Endometrium (tissue), 2 donors: ENCODE measurements at regions not wholly inside any gene's neighbourhood (a gene's known extent, or its start where the extent isn't known, plus 50 kb on each side); places are given as distances from the start of the nearest gene placed in this dataset.
"Not testable (repeated sequence)": the region's sequence is repeated elsewhere in the genome, so short reads cannot be mapped to it uniquely, and the experiment has no call there.

ENCODE experiments used
- FAIRE-seq: peaks from 2 replicates; lab custom pipeline; 2012; peaks lifted over from hg19 to GRCh38; lab: Jason Lieb, UNC
- donor health status: control.
- donor health status: control.

DNA sequence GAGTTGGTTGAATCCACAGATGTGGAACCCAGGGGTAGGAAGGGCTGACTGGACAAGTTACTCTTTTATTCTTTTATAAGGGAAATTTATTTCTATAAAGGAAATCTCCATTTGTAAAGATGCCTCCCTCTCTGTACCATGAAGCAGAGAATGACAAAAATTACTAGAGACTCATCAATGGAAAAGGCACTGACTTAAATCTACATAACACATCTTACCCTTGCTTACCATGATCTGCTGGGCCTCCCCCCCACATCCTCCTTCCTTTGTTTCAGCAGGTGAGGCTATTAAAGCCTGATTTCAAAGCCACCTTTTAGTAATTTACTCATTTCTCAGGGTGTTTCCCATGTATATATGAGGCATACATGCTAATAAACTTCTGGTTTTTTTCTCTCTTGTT lies 130.2 kb upstream of the HDDC2 start:
- FAIRE-seq: no peak

DNA sequence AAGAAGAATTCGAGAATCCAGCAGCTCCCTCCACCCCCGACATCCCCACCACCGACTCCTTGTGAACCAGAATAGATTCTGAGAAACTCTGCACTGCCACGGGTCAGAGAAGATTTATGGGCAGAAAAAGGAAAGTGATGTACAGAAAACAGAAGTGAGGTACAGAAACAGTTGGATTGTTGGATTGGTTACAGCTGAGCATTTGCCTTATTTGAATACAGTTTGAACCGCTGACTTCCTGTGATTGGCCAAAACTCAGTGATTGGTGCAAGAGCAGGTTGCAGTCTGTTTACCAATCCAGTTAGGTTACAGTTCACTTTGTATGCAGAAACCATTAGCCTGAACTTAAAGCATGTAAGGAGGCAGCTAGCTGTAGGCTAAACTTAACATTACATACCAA lies 131.2 kb upstream of the HDDC2 start:
- no peak for FAIRE-seq

DNA sequence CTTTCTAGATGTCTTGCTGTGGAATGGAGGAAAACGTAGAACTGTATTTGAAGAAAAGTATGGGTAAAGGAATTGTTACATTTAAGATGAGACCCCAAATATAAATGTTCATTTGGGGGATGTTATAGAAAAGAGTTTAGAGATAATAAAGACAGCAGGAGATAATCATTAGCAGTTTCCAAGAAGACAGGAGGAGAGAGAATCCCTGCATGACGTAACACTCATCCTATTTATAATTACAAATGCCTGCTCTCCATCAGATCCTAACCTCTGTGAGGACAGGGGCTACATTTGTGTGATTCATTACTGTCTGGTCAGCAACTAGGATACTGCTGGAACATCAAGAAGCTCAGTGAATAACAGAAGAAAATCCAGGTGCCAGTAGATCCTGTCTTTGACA lies 133.0 kb upstream of the HDDC2 start:
- FAIRE-seq: no peak

DNA sequence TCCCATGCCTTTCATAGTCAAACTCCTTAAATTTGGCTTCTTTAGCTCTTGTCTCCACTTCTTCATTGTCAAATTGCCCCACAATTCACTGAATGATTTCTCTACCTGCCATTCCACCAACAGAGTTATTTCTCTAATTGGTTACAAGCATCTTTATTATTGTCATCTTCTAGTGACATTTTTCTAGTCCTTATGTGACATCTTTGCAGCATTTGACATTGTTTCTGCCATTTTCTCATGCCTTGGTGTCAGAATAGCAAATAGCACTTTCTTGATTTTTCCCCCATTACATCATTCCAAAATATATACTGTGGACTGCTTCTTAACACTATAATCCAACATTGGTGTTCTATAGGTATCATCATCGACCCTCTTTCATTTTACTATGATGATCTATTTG lies 137.7 kb upstream of the HDDC2 start:
- no peak for FAIRE-seq

DNA sequence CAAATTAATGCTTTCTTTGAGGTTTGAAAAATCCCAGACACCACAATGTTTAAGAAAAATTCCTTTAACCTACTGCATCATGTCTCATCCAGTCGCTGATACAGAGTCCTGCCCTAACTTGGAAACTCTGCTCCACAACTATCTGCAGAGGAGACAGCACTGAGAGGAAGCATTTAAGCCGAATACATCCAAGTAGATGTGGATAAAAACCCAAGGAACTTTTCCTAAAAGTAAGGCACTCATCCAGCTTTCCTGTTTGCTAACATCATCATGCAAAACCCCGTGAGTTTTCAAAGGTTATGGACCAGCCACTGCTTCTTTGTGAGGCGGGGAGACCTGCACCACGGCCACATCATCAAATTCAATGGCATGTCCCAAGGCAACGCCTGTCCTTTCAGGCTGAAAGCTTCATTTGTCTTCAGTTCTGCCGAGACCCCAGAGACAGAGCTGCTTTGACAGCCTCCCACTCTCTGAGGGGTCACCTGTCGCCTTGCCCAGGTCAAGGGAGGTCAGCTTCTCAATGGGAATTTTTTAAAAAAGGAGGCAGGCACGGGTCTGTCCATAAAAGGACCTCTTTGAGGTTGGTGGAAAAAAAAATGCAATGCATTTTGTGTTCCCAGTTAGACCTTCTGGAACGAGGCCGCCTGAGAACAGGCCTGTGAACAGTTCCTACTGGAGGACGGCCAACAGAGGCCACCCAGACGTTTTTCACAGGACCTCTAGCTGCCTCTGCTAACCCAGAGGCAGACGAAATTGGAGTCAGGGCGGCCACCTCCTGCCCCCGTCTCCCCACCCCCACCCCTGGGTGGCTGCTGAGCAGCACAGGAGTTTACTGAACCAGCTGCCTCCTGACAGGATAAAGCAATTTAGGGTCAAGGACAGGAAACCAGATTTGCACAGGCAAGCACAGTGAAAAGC lies 142.5 kb upstream of the HDDC2 start:
- FAIRE-seq: no peak

DNA sequence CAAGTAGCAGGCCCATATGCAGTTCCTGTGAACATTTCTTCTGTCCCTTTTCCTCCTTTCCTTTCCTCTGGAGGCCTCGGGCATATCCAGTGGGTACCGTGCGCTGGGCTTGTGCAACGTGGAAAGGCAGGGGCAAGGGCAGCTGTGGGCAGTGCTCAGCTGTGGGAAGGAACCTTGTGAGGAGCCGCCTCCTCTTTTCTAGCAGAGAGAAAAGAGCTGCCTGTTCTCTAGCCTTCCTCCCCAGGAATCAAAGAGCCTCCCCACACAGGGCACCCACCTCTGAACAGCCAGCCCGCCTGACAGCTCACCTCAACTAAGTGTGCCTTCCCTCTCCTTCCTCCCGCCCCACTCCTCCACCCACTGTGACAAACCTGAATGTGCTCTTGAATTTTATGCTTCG lies 143.3 kb upstream of the HDDC2 start:
- FAIRE-seq: no peak

DNA sequence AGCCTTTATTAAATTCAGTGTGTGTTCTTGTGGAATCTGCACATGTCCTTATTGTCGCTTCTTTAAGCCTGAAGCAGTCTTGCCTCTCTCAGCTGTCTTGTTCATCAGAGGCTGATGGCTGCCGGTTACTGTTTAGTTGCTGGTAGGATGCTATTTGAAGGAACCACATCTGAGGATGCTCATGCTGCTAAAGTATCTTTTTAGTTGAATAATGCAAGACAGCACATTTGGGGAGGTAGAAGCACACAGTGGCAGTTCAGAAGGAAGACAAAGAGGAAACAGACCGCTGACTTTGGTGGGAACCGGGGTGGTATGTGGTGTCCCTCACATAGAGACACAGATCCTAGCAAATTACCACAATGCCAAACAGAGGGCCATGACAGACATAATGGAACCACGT lies 144.2 kb upstream of the HDDC2 start:
- FAIRE-seq: no peak

DNA sequence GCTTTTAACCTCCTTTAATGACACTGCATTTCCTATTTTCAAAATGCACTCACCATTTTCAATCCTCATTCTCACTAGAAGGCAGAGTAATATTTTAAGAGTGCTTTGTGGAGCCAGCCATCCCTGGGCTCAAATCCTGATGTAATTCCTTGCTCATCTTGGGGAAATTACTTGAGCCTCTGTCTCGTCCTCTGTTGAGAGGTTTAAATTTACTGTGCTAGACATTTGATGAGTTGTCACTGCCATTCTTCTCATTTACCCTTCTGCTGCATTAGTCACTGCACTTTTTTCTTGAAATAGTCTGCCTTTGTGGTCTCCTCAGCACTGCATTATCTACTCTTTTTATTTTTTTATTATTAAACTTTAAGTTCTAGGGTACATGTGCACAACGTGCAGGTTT lies 150.0 kb upstream of the HDDC2 start:
- no peak for FAIRE-seq

DNA sequence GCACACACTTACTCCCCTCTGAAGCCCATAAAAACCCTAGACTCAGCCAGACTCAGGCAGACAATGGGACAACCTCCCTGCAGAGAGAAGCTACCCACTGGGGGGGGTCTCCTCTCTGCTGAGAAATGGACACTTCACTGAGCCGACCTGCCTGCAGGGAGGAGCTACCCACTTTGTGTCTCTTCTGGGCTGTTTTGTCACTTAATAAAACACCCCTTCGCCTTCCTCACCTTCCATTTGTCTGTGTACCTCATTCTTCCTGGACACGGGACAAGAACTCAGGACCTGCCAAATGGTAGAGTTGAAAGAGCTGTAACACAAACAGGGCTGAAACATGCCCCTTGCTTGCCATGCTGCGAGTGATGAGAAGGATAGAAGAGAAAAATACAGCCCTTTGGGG lies 151.7 kb upstream of the HDDC2 start:
- no peak for FAIRE-seq

DNA sequence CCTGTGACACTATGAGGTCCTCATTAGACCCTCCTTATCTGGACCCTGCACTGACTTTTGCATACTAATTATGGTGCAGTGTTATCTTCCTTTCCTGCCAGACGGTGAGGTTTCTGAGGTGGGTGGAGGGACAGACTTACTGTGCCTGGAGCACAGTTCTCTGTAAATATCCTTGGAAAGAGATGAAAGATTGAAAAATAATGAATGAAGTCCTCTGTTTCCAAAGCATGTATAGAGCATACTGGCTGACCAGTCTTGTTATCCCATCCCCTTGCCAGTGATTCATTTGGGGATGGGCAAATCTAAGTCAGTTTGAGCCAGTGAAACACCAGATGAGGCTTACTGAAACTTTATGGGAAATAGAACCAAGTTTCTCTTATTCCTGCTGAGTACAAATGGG lies 152.6 kb upstream of the HDDC2 start:
- FAIRE-seq: no peak

DNA sequence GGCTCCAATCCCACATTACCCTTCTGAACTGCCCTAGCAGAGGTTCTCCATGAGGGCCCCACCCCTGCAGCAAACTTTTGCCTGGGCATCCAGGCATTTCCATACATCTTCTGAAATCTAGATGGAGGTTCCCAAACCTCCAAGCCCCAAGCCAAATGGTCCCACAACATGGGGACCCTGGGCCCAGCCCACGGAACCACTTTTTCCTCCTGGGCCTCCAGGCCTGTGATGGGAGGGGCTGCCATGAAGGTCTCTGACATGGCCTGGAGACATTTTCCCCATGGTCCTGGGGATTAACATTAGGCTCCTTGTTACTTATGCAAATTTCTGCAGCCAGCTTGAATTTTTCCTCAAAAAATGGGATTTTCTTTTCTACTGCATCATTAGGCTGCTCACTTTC lies 156.7 kb upstream of the HDDC2 start:
- FAIRE-seq: not testable (repeated sequence)

DNA sequence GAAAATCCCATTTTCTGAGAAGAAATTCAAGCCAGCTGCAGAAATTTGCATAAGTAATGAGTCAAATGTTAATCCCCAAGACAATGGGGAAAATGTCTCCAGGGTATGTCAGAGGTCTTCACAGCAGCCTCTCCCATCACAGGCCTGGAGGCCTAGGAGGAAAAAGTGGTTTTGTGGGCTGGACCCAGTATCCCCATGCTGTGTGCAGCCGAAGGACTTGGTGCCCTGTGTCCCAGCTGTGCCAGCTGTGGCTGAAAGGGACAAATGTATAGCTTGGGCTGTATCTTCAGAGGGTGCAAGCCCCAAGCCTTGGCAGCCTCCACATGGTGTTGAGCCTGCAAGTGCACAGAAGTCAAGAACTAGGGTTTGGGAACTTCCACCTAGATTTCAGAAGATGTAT lies 163.6 kb upstream of the HDDC2 start:
- not testable (repeated sequence) for FAIRE-seq

DNA sequence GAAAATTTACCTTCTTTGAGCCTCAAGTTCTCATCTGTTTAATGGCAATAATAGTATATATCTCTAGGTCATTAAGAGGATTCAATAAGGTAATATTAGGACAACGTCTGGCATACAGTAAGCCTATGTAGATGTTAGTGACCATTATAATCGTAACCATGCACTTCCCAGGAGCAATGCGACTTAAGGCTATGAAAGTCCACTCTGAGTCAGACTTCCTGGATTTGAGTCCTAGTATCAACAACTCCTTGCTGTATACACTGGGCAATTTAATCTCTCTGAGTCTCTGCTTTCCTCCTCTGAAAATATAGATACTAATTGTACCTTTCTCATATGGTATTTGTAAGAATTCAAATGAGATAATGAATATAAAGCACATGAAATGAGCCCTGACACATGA lies 168.1 kb upstream of the HDDC2 start:
- no peak for FAIRE-seq

DNA sequence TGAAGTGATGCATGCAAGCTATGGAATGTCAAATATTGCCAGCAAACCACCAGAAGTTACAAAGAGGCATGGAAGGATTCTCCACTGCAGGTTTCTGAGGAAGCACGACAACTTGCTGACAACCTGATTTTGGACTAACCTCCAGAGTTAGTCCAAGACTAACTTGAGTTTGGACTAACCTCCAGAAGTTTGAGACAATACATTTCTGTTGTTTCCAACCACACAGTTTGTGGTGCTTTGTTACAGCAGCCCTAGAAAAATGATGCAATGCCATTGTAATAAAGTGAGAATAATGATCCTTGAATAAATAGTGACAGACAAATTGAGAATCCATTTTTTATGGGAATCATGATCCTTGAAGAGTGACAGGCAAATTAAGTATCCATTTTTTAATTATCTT lies 169.9 kb upstream of the HDDC2 start:
- FAIRE-seq: no peak

DNA sequence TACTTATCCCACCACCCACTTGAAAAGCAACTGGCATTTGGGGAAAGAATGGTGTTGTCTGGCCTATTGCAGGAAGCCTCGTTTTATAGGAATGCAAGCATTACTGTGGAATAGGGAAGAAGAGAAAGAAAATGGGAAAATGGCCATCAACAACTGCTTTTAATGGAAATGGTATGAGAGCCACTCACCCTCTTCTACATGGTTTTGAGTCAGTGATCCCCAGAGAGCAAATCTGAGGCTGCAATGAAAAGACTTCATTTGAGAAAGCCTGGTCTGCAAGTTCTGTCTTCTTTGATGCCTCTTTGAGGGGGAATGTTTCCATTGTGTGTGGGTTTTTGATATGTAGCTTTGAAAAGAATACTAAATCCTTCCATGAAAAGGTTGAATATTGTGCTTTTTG lies 172.3 kb upstream of the HDDC2 start:
- FAIRE-seq: no peak

DNA sequence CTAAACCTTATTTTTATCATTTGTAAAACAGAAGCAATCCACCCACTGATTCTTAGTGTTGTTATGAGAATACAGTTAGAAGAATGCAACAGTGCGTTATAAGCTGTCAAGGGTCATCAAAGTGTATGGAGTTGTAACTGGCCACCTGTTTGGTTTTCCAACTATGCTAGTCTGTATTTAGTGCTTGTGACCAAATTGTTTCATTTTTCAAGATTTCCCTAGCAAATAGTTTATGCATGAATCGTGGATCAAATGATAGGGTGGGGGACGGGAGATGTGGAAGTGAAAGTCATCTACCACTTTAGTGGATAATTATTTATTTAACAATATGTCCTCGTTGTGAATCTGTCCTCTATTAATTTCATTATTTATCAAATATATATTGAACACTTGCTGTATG lies 175.4 kb upstream of the HDDC2 start:
- no peak for FAIRE-seq

DNA sequence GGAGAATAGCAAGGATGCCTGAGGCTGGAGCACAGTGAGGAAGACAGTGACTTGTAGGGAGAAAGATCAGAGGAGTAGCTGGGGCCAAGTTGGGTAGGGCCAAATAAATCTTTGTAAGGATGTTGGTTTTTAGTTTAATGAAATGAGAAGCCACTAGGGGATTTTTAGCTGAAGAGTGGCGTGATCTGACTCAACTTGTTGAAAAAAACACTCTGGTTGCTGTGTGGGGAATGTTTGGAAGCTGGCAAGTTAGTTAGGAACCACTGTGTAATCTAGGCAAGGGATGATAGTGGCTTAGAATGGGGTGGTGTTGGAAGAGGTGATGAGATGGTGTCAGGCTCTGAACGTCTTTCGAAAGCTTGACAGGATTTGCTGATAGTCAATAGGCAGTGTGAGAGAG lies 176.1 kb upstream of the HDDC2 start:
- FAIRE-seq: no peak

DNA sequence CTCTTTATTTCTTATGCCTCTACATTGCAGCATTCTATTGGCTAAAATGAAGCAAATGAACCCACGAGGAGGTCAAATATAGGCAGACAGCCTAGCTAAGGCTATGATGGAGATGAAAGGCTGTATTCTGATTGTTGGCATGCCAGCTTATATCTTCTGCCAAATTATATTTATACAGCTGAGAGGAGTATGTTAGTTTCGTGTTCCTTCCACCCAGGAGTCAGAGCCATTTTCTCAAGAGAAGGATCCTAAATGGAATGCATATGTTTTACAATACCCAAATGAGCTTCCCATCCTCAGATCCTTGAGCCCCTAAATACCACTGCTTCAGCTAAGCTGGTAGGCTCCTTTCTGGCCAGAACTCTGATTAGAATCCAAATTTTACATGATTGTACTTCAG lies 178.4 kb upstream of the HDDC2 start:
- FAIRE-seq: no peak

DNA sequence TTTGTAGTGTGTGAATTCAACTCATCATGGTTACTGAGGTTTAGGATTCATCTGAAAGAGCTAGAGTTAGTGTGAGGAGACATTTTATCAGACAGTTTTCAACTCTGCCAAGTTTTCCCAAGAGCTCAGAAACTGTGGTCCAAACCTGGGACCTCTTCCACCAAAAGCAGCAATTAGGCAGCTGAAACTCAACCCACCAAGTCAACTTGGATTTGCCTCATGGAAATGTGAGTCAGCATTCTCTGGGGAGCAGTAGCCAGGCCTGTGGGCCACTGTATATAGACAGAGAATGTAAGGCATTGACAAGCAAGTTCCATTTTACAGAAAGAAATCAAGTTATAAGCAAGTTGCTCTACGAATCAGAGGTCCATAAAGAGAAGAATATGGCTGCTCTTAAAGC lies 178.8 kb upstream of the HDDC2 start:
- FAIRE-seq: no peak

DNA sequence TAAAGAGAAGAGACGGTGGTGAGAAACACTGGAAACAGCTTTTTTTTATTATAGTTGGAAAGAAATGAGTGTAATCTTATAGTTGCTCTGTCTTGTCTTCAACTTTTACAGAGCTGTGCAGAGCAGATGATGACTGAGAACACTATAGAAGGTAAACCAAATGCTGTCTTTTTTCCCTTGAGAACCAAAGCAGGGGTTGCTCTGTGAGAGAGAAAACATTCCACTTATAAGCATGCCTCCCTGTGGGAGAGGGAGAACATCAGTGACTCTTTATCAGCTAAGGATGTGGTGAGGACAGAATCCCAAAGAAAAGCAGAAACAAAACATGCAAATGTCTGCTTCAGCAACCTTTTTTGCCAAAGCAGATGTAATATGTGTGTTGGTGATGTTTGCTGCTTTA lies 179.3 kb upstream of the HDDC2 start:
- no peak for FAIRE-seq

DNA sequence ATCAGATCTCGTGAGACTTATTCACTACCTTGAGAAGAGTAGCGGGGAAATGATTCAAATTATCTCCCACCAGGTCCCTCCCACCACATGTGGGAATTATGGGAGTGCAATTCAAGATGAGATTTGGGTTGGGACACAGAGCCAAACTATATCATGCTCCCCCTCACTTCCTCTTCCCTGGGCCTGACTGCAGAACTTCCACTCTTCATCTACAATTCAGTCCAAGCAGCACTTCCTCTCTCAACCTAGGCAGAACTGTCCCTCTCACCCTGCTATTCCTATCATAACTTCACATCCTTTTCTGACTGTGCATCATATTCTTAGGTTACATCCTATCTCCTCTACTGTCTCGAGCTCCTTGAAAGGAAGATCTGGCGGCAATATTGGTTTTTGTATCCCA lies 184.0 kb upstream of the HDDC2 start:
- no peak for FAIRE-seq

DNA sequence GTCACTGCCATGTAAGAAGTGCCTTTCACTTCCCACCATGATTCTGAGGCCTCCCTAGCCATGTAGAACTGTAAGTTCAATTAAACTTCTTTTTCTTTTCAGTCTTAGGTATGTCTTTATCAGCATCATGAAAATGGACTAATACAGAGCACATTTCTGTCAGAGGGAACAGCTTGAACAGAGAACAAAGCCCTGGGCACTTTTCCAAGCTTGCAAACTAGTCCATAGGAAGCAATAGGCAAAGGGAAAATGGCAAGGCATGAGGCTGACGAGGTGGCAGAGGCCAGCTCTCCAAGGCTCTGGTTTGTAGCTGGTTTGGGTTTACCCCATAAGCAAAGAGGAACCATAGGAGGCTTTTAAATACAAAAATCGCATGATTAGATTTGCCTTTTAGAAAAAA lies 185.1 kb upstream of the HDDC2 start:
- FAIRE-seq: no peak

DNA sequence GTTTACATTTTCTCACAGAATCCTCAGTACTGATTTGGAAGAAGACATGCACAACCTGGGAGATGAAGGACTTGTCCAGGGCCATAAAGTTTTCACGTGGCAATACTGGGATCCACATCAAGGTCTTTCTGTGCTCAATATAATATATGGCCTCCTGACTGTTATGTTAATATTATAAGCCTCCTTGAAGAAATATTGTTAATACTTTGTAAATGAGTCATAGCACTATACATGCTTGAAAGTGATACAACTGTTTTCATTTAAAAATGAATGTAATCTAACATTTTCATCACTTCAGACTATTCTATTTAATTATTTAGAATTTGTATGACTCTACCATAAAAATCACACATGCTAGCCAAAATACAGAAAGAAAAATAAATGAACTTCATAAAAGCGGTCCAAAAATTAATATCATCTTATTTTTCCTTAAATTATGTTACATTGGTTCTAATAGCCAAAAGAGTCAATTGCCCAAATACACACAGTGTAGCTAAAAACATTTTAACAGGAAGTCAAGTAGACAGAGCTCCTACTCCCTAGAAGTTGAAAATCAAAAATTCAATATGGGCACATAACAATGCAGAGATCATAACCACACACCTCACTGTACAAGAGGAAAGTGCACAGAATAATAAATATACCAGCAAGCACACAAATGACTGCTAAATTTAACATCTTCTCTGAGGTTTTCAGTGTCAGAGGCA lies 188.0 kb upstream of the HDDC2 start:
- FAIRE-seq: peak; percentile 48
